C4-2B (cell line): ENCODE measurements at regions not wholly inside any gene's neighbourhood (a gene's known extent, or its start where the extent isn't known, plus 50 kb on each side); places are given as distances from the start of the nearest gene placed in this dataset.

Source experiments
- H3K27ac ChIP-seq: fragments of 450-650 bp; 2 replicates; pipeline ENCODE4 v1.5.1; 2017
- CTCF ChIP-seq: fragments of 450-650 bp; conservative IDR thresholded peaks from 2 replicates; pipeline ENCODE4 v1.5.1; 2017; ENCODE audit warnings: mild to moderate bottlenecking
- ZFX ChIP-seq: fragments of 450-650 bp; IDR thresholded peaks from 2 replicates; pipeline ENCODE4 v1.6.1; 2017

GRCh38 chr4:111992351-111993168, 152.7 kb upstream of the FAM241A start:
- H3K27ac ChIP-seq: no peak overlapping the region
- no peak for TF ChIP-seq CTCF
- TF ChIP-seq ZFX: no peak

- H3K27ac ChIP-seq: no peak overlapping the region
- TF ChIP-seq ZFX: no peak
Measured at GRCh38 chr4:111994392-111994791, 150.9 kb upstream of the FAM241A start.

- no peak for TF ChIP-seq ZFX
- TF ChIP-seq CTCF: no peak
- H3K27ac ChIP-seq: no peak overlapping the region
Measured at GRCh38 chr4:111997785-111998184, 147.5 kb upstream of the FAM241A start.

GRCh38 chr4:111999801-112000200, 145.5 kb upstream of the FAM241A start:
- no peak overlapping the region for H3K27ac ChIP-seq
- no peak for TF ChIP-seq ZFX
- no peak for TF ChIP-seq CTCF

- H3K27ac ChIP-seq: no peak overlapping the region
- TF ChIP-seq CTCF (no peak), ZFX (no peak)
Measured at GRCh38 chr4:112001041-112001440, 144.2 kb upstream of the FAM241A start.

GRCh38 chr4:112002248-112002661, 143.0 kb upstream of the FAM241A start:
- TF ChIP-seq CTCF (no peak), ZFX (no peak)

GRCh38 chr4:112003231-112003907, 141.9 kb upstream of the FAM241A start:
- no peak for TF ChIP-seq ZFX
- TF ChIP-seq CTCF: no peak
- no peak overlapping the region for H3K27ac ChIP-seq

More at GRCh38 chr4:112002248-112002661, 143.0 kb upstream of the FAM241A start:
- no peak overlapping the region for H3K27ac ChIP-seq
